SU-DHL-6 (cell line): ENCODE measurements at regions not wholly inside any gene's neighbourhood (a gene's known extent, or its start where the extent isn't known, plus 50 kb on each side); places are given as distances from the start of the nearest gene placed in this dataset.

Source experiments
- H2AFZ ChIP-seq: fragments of 200-600 bp; sonication (generic); 2 replicates; pipeline ENCODE4 v1.6.1; 2014; ENCODE audit warnings: low read depth, mild to moderate bottlenecking, moderate library complexity, mixed read lengths, antibody characterized with exemption, low read length; ENCODE audit not compliant: severe bottlenecking
- H3F3A ChIP-seq: fragments of 200-600 bp; shearing (Covaris generic); 2 replicates; pipeline ENCODE4 v1.6.0; 2016; ENCODE audit warnings: antibody characterized with exemption, mild to moderate bottlenecking; ENCODE audit not compliant: insufficient read depth
- H3K27ac ChIP-seq: fragments of 200-600 bp; sonication (generic); 2 replicates; pipeline ENCODE4 v1.5.1; 2016; ENCODE audit warnings: low read depth, mild to moderate bottlenecking, low read length, moderate library complexity, mixed read lengths
- H3K27me3 ChIP-seq: fragments of 200-600 bp; sonication (generic), shearing (Covaris generic); 2 replicates; pipeline ENCODE4 v1.6.0; 2014; ENCODE audit warnings: mild to moderate bottlenecking, low read length
- H3K36me3 ChIP-seq: fragments of 200-600 bp; sonication (generic); 2 replicates; pipeline ENCODE4 v1.6.1; 2014; ENCODE audit warnings: mild to moderate bottlenecking, low read length, mixed read lengths
- H3K4me2 ChIP-seq: fragments of 300-600, 200-600 bp; shearing (Covaris generic), sonication (generic); 2 replicates; pipeline ENCODE4 v1.6.0; 2014; ENCODE audit warnings: low read length, low read depth, mild to moderate bottlenecking; ENCODE audit not compliant: poor library complexity, severe bottlenecking
- H3K4me3 ChIP-seq: fragments of 200-600 bp; sonication (generic); 2 replicates; pipeline ENCODE4 v1.5.1; 2014; ENCODE audit warnings: antibody characterized with exemption, low read length, mild to moderate bottlenecking, mixed read lengths; ENCODE audit not compliant: insufficient read depth, poor library complexity, severe bottlenecking
- H3K79me2 ChIP-seq: fragments of 200-600 bp; sonication (generic); 2 replicates; pipeline ENCODE4 v1.6.1; 2014; ENCODE audit warnings: mild to moderate bottlenecking, low read length, moderate library complexity; ENCODE audit not compliant: insufficient read depth
- H3K9ac ChIP-seq: fragments of 200-600 bp; sonication (generic); 2 replicates; pipeline ENCODE4 v1.7.0; 2014; ENCODE audit warnings: mild to moderate bottlenecking, low read length
- H3K9me2 ChIP-seq: fragments of 200-600 bp; sonication (generic); replicated peaks from 2 replicates; pipeline ENCODE4 v1.6.1; 2014; ENCODE audit warnings: low read length; ENCODE audit not compliant: insufficient read depth
- H3K9me3 ChIP-seq: fragments of 200-600 bp; sonication (generic); 2 replicates; pipeline ENCODE4 v1.6.1; 2014; ENCODE audit warnings: low read length, mixed read lengths; ENCODE audit not compliant: insufficient read depth
- H4K20me1 ChIP-seq: fragments of 200-600 bp; sonication (generic); 2 replicates; pipeline ENCODE4 v1.6.1; 2014; ENCODE audit warnings: low read depth, mild to moderate bottlenecking, antibody characterized with exemption, low read length, moderate library complexity, mixed read lengths
- EZH2phosphoT487 ChIP-seq: fragments of 200-600 bp; sonication (generic), shearing (Covaris generic); conservative IDR thresholded peaks from 2 replicates; pipeline ENCODE4 v1.6.1; 2018; ENCODE audit warnings: mild to moderate bottlenecking, antibody characterized with exemption, low read length, moderate library complexity, mixed read lengths
- TF ChIP-seq, protein P1 (sequence below): fragments of 200-600 bp; sonication (generic); IDR thresholded peaks from one replicate; pipeline ENCODE4 v1.5.1; 2017; ENCODE audit warnings: antibody characterized with exemption, mild to moderate bottlenecking, low read length, moderate library complexity; ENCODE audit not compliant: insufficient read depth, poor library complexity, severe bottlenecking

DNA sequence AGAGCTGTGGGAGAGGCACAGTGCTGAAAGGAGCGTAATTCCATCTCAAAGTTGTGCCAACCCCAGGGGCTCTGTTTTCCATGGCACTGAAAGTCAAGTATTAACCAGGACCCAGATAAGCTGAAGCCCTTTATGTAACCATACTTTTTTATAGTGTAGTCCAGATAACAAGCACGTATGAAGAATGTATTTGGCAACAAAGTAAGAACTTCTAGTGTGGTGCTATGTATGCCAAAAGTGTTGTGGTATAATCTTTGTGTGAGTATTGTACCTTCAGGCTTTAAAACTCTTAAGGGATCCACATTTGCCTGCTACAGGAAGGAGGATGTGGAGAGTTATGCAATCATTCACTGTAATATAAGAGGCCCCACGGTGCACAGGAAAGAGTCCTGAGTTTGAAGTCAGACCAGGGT, 129.4 kb downstream of the IBTK start:
- H2AFZ ChIP-seq = no peak overlapping the region

DNA sequence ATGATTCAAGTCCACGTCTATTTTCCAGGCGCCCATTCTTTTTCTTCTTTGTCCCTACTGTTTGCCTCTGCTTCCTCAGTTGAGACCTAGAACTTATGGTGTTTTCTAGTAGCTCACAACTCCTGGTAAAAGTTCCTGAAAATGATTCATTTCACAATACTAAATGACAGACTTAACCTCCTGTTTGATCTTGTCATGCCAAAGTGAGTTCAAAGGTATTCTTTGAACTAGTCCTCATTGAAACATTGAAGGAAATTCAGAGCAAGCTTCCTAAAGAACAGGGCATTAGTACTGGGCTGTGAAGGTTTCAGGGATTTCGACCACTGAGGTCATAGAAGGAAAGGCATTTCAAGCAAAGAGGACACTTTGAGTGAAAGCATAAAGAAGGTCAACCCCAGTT, 132.8 kb downstream of the IBTK start:
- Histone ChIP-seq H3K36me3 (no peaks in the 10 kb centered on the region), H3K4me3 (no peak overlapping the region), H4K20me1 (no peaks in the 10 kb centered on the region), H3K27ac (no peak overlapping the region), H3K27me3 (no peaks in the 10 kb centered on the region), H3K9ac (no peak overlapping the region), H3F3A (no peaks in the 10 kb centered on the region), H3K9me2 (no peaks in the 10 kb centered on the region), H3K4me2 (no peak overlapping the region), H3K79me2 (no peaks in the 10 kb centered on the region), H2AFZ (no peak overlapping the region), H3K9me3 (no peaks in the 10 kb centered on the region)
- no peak for TF ChIP-seq EZH2phosphoT487
- TF ChIP-seq, protein P1, sequence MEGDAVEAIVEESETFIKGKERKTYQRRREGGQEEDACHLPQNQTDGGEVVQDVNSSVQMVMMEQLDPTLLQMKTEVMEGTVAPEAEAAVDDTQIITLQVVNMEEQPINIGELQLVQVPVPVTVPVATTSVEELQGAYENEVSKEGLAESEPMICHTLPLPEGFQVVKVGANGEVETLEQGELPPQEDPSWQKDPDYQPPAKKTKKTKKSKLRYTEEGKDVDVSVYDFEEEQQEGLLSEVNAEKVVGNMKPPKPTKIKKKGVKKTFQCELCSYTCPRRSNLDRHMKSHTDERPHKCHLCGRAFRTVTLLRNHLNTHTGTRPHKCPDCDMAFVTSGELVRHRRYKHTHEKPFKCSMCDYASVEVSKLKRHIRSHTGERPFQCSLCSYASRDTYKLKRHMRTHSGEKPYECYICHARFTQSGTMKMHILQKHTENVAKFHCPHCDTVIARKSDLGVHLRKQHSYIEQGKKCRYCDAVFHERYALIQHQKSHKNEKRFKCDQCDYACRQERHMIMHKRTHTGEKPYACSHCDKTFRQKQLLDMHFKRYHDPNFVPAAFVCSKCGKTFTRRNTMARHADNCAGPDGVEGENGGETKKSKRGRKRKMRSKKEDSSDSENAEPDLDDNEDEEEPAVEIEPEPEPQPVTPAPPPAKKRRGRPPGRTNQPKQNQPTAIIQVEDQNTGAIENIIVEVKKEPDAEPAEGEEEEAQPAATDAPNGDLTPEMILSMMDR = no peak

More for the DNA sequence above, 129.4 kb downstream of the IBTK start:
- no peak for TF ChIP-seq EZH2phosphoT487
- TF ChIP-seq, protein P1 = no peak
- H3K9me2 ChIP-seq = no peaks in the 10 kb centered on the region
- no peak overlapping the region for H3K4me2 ChIP-seq
- H3K9me3 ChIP-seq = no peaks in the 10 kb centered on the region
- H3K27ac ChIP-seq = no peak overlapping the region
- H4K20me1 ChIP-seq = no peaks in the 10 kb centered on the region
- no peak overlapping the region for H3K9ac ChIP-seq
- H3K79me2 ChIP-seq = no peaks in the 10 kb centered on the region
- no peak overlapping the region for H3K4me3 ChIP-seq
- no peaks in the 10 kb centered on the region for H3F3A ChIP-seq
- no peaks in the 10 kb centered on the region; the same call in 1 of the 2 replicates for H3K27me3 ChIP-seq
- H3K36me3 ChIP-seq = no peaks in the 10 kb centered on the region

DNA sequence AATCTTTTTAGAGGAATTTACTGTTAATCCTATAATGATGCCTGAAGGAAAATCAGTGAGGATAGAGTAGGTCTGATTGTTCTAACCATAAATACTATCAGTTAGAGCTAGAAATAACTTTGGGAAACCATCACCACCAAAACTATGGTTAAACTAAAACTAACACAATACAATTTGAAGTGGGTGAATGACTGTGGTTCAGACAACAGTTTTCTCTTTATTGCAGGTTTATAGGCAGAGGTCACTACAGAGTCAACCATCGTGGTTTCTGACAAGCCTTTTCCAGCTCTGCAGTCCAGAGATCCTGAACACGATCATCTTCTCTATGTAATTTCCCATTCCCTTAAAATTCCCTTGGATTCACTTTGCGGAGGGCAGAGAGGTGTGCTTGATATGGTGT, 134.3 kb downstream of the IBTK start:
- H3K9ac ChIP-seq = no peak overlapping the region
- H3K79me2 ChIP-seq = no peaks in the 10 kb centered on the region
- H2AFZ ChIP-seq = no peak overlapping the region
- no peaks in the 10 kb centered on the region for H3F3A ChIP-seq
- no peaks in the 10 kb centered on the region for H3K27me3 ChIP-seq
- H3K4me2 ChIP-seq = no peak overlapping the region
- H3K9me3 ChIP-seq = no peaks in the 10 kb centered on the region
- TF ChIP-seq, protein P1 = no peak
- no peak for TF ChIP-seq EZH2phosphoT487
- H4K20me1 ChIP-seq = no peaks in the 10 kb centered on the region
- no peaks in the 10 kb centered on the region for H3K9me2 ChIP-seq
- H3K27ac ChIP-seq = no peak overlapping the region
- no peaks in the 10 kb centered on the region for H3K36me3 ChIP-seq
- no peak overlapping the region for H3K4me3 ChIP-seq
